ENCODE measurements at regions not wholly inside any gene's neighbourhood (a gene's known extent, or its start where the extent isn't known, plus 50 kb on each side); places are given as distances from the start of the nearest gene placed in this dataset.

DNA sequence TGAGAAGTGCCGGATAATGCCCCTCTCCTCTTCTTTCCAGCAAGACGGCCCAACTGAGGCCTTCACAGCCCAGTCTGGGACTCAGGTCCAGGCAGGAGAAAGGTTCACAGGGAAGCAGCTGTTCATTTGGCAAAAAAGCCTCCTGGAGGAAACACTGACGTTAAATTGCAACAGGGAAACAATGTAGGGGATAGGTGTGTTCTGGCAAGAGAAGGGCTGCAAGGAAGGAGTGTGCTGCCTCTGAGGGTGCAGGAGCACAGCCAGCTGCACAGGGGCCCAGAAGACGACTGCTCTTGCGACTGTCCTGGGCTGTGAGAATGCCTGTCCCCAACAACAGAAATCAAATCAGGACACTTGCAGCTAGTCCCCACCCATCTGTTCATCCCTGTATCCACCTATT is 70.6 kb upstream of the PMEPA1 start:
- H3K27me3 ChIP-seq (ENCODE audit: low read length): no peaks in the 10 kb centered on the region
- no peaks in the 10 kb centered on the region for H3K79me2 ChIP-seq (ENCODE audit: insufficient read depth, low read length)
- no peak overlapping the region for H2AFZ ChIP-seq (ENCODE audit: low read depth, low read length, severe bottlenecking)
- no peak overlapping the region for H3K27ac ChIP-seq (ENCODE audit: low read depth, low read length)
- H3K4me2 ChIP-seq (ENCODE audit: low read depth, low read length, poor library complexity, severe bottlenecking): no peak overlapping the region
- H3K9me2 ChIP-seq (replicated peaks; ENCODE audit: insufficient read depth, low read length): no peaks in the 10 kb centered on the region
- no peaks in the 10 kb centered on the region for H4K20me1 ChIP-seq (ENCODE audit: low read depth, low read length)
- TF ChIP-seq EZH2phosphoT487 (conservative IDR thresholded peaks at IDR 0.05; ENCODE audit: low read length): no peak
- TF ChIP-seq, protein P1, sequence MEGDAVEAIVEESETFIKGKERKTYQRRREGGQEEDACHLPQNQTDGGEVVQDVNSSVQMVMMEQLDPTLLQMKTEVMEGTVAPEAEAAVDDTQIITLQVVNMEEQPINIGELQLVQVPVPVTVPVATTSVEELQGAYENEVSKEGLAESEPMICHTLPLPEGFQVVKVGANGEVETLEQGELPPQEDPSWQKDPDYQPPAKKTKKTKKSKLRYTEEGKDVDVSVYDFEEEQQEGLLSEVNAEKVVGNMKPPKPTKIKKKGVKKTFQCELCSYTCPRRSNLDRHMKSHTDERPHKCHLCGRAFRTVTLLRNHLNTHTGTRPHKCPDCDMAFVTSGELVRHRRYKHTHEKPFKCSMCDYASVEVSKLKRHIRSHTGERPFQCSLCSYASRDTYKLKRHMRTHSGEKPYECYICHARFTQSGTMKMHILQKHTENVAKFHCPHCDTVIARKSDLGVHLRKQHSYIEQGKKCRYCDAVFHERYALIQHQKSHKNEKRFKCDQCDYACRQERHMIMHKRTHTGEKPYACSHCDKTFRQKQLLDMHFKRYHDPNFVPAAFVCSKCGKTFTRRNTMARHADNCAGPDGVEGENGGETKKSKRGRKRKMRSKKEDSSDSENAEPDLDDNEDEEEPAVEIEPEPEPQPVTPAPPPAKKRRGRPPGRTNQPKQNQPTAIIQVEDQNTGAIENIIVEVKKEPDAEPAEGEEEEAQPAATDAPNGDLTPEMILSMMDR (IDR thresholded peaks at IDR 0.05; ENCODE audit: insufficient read depth, low read length, poor library complexity, severe bottlenecking): no peak
- H3K36me3 ChIP-seq (ENCODE audit: low read length): no peaks in the 10 kb centered on the region
- H3F3A ChIP-seq (ENCODE audit: insufficient read depth): no peaks in the 10 kb centered on the region
- H3K4me3 ChIP-seq (ENCODE audit: insufficient read depth, low read length, poor library complexity, severe bottlenecking): no peak overlapping the region
- H3K9ac ChIP-seq (ENCODE audit: low read length): no peak overlapping the region
- no peaks in the 10 kb centered on the region for H3K9me3 ChIP-seq (ENCODE audit: insufficient read depth, low read length)

DNA sequence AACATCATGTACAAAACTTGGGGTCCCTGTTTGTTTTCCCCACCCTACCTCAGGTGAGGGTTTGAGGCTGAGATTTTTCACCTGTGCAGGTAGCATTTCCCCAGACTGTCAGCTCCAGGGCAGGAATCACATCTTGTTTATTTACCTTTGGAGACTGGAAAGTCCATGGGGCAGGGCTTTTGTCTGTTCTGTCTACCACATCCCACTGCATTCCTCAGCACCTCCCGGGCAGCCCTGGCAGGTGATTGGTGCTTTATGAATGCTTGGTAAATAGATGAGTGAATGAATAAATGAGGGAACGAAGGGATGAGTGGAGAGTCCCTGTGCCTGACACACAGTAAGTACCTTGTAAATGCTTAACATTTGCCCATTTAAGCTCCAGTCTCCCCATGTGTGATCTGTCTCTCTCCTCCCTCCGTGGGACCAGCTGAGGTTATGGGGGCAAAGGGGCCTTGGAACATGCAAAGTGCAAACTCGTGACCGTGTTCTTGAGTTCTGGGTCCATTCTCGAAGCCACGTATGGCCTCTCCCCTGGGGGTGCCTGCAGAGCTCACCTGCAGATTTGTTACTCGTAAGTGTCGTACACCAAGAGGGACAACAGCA is 69.7 kb upstream of the PMEPA1 start:
- H3F3A ChIP-seq (ENCODE audit: insufficient read depth): no peaks in the 10 kb centered on the region
- H3K4me2 ChIP-seq (ENCODE audit: low read depth, low read length, poor library complexity, severe bottlenecking): no peak overlapping the region
- H2AFZ ChIP-seq (ENCODE audit: low read depth, low read length, severe bottlenecking): no peak overlapping the region
- H3K79me2 ChIP-seq (ENCODE audit: insufficient read depth, low read length): no peaks in the 10 kb centered on the region
- no peak for TF ChIP-seq EZH2phosphoT487 (conservative IDR thresholded peaks at IDR 0.05; ENCODE audit: low read length)
- H3K27me3 ChIP-seq (ENCODE audit: low read length): no peaks in the 10 kb centered on the region
- H3K9me3 ChIP-seq (ENCODE audit: insufficient read depth, low read length): no peaks in the 10 kb centered on the region
- H3K9me2 ChIP-seq (replicated peaks; ENCODE audit: insufficient read depth, low read length): no peaks in the 10 kb centered on the region
- H3K9ac ChIP-seq (ENCODE audit: low read length): no peak overlapping the region
- H3K27ac ChIP-seq (ENCODE audit: low read depth, low read length): no peak overlapping the region
- H3K4me3 ChIP-seq (ENCODE audit: insufficient read depth, low read length, poor library complexity, severe bottlenecking): no peak overlapping the region
- H4K20me1 ChIP-seq (ENCODE audit: low read depth, low read length): no peaks in the 10 kb centered on the region
- no peaks in the 10 kb centered on the region for H3K36me3 ChIP-seq (ENCODE audit: low read length)

DNA sequence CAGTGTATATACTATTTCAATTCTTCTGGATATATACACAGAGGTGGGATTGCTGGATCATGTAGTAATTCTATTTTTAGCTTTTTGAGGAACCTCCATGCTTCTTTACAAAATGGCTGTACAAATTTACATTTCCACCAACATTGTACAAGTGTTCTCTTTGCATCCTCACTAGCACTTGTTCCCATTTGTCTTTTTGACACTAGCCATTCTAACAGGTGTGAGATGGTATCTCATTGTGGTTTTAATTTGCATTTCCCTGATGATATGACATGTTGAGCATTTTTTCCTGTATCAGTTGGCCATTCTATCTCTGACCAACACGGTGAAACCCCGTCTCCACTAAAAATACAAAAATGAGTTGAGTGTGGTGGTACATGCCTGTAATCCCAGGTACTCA is 68.1 kb upstream of the PMEPA1 start:
- no peaks in the 10 kb centered on the region for H3K36me3 ChIP-seq (ENCODE audit: low read length)
- no peaks in the 10 kb centered on the region for H4K20me1 ChIP-seq (ENCODE audit: low read depth, low read length)
- no peak overlapping the region for H3K4me3 ChIP-seq (ENCODE audit: insufficient read depth, low read length, poor library complexity, severe bottlenecking)
- TF ChIP-seq, protein P1 (IDR thresholded peaks at IDR 0.05; ENCODE audit: insufficient read depth, low read length, poor library complexity, severe bottlenecking): no peak
- no peak for TF ChIP-seq EZH2phosphoT487 (conservative IDR thresholded peaks at IDR 0.05; ENCODE audit: low read length)
- H3K27ac ChIP-seq (ENCODE audit: low read depth, low read length): no peak overlapping the region
- no peaks in the 10 kb centered on the region for H3K79me2 ChIP-seq (ENCODE audit: insufficient read depth, low read length)
- H3K9me3 ChIP-seq (ENCODE audit: insufficient read depth, low read length): no peaks in the 10 kb centered on the region
- H3K4me2 ChIP-seq (ENCODE audit: low read depth, low read length, poor library complexity, severe bottlenecking): no peak overlapping the region
- H2AFZ ChIP-seq (ENCODE audit: low read depth, low read length, severe bottlenecking): no peak overlapping the region
- no peaks in the 10 kb centered on the region for H3F3A ChIP-seq (ENCODE audit: insufficient read depth)
- H3K9me2 ChIP-seq (replicated peaks; ENCODE audit: insufficient read depth, low read length): no peaks in the 10 kb centered on the region
- H3K27me3 ChIP-seq (ENCODE audit: low read length): no peaks in the 10 kb centered on the region
- no peak overlapping the region for H3K9ac ChIP-seq (ENCODE audit: low read length)

DNA sequence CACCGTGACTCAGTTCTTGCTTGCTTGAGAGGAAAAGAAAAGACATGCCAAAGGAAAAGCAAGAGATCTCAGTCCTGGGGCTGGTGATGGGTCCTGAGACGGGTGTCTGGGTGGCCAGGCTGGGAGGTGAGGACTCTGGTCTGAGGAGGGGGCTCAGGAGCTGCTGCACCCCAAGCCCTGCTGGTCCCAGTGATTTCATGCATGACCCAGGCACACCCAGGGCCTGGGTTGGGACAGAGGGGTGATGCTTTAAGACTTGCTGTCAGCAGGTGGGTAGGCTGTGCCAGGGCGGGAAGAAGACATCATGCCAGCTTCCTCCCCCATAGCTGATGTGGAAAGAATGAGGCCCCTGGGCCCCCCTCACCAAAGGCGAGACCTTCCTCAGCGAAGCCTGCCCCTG is 65.1 kb upstream of the PMEPA1 start:
- no peak overlapping the region for H3K4me2 ChIP-seq (ENCODE audit: low read depth, low read length, poor library complexity, severe bottlenecking)
- no peaks in the 10 kb centered on the region for H3F3A ChIP-seq (ENCODE audit: insufficient read depth)
- H3K27ac ChIP-seq (ENCODE audit: low read depth, low read length): no peak overlapping the region
- H3K4me3 ChIP-seq (ENCODE audit: insufficient read depth, low read length, poor library complexity, severe bottlenecking): no peak overlapping the region
- no peaks in the 10 kb centered on the region for H3K27me3 ChIP-seq (ENCODE audit: low read length)
- TF ChIP-seq EZH2phosphoT487 (conservative IDR thresholded peaks at IDR 0.05; ENCODE audit: low read length): no peak
- TF ChIP-seq, protein P1 (IDR thresholded peaks at IDR 0.05; ENCODE audit: insufficient read depth, low read length, poor library complexity, severe bottlenecking): no peak
- no peaks in the 10 kb centered on the region for H3K9me3 ChIP-seq (ENCODE audit: insufficient read depth, low read length)
- H3K79me2 ChIP-seq (ENCODE audit: insufficient read depth, low read length): no peaks in the 10 kb centered on the region
- H4K20me1 ChIP-seq (ENCODE audit: low read depth, low read length): no peaks in the 10 kb centered on the region
- no peak overlapping the region for H3K9ac ChIP-seq (ENCODE audit: low read length)
- no peak overlapping the region for H2AFZ ChIP-seq (ENCODE audit: low read depth, low read length, severe bottlenecking)
- no peaks in the 10 kb centered on the region for H3K36me3 ChIP-seq (ENCODE audit: low read length)
- no peaks in the 10 kb centered on the region for H3K9me2 ChIP-seq (replicated peaks; ENCODE audit: insufficient read depth, low read length)
